H1 (cell line): ENCODE measurements at regions not wholly inside any gene's neighbourhood (a gene's known extent, or its start where the extent isn't known, plus 50 kb on each side); places are given as distances from the start of the nearest gene placed in this dataset.

Source experiments
- CTCF ChIA-PET: fragments of 300-600 bp; sonication (Branson Sonifier 250); formaldehyde crosslinking; loops from one replicate; lab custom pipeline; 2021; ENCODE audit not compliant: partially characterized antibody; lab: Charles Lee
- POLR2A ChIA-PET: fragments of 300-600 bp; sonication (Branson Sonifier 250); formaldehyde crosslinking; loops from one replicate; lab custom pipeline; 2021; ENCODE audit warnings: inconsistent platforms; ENCODE audit not compliant: partially characterized antibody; lab: Charles Lee
- DNase-seq, 2 experiments: peaks; one replicate each; pipeline versions ENCODE4 v3.0.0 to v3.0.0-alpha.2; 2010 to 2022; ENCODE audit warnings: low spot score in 2 of 2, low read depth in 1 of 2, mixed read lengths in 1 of 2
- FAIRE-seq: peaks from 2 replicates; lab custom pipeline; 2011; peaks lifted over from hg19 to GRCh38; lab: Jason Lieb, UNC
- H2AFZ ChIP-seq: 2 replicates; pipeline ENCODE4 v1.8.1; 2012; ENCODE audit warnings: low read length, inconsistent platforms
- H2AK5ac ChIP-seq: 2 replicates; pipeline ENCODE4 v1.6.1; 2013; ENCODE audit warnings: low read depth, low read length
- H2BK120ac ChIP-seq: replicated peaks from 2 replicates; pipeline ENCODE3; 2013; ENCODE audit warnings: low read depth, low read length, inconsistent platforms
- H2BK12ac ChIP-seq: 2 replicates; pipeline ENCODE4 v1.6.1; 2013; ENCODE audit warnings: low read depth, low read length
- H2BK15ac ChIP-seq: 2 replicates; pipeline ENCODE4 v1.6.1; 2013; ENCODE audit warnings: low read length
- H2BK20ac ChIP-seq: 2 replicates; pipeline ENCODE4 v1.6.1; 2013; ENCODE audit warnings: low read length
- H2BK5ac ChIP-seq: 2 replicates; pipeline ENCODE4 v1.6.1; 2013; ENCODE audit warnings: low read depth, low read length
- H3K14ac ChIP-seq: 2 replicates; pipeline ENCODE4 v1.6.1; 2013; ENCODE audit warnings: inconsistent platforms; ENCODE audit not compliant: insufficient read length
- H3K18ac ChIP-seq: 2 replicates; pipeline ENCODE4 v1.6.1; 2013; ENCODE audit warnings: low read length; ENCODE audit errors: extremely low read depth
- H3K23ac ChIP-seq: 2 replicates; pipeline ENCODE4 v1.6.1; 2013; ENCODE audit warnings: inconsistent platforms; ENCODE audit not compliant: insufficient read length
- H3K23me2 ChIP-seq: 2 replicates; pipeline ENCODE4 v1.6.1; 2013; ENCODE audit warnings: low read depth, low read length
- H3K27ac ChIP-seq: 2 replicates; pipeline ENCODE4 v1.6.1; 2011; ENCODE audit warnings: low read depth, low read length, inconsistent platforms
- H3K27me3 ChIP-seq, 4 experiments: replicated peaks in 1 of 4; 1 replicate in 1 of 4; 2 replicates in 3 of 4; pipeline versions ENCODE4 v1.6.1 to v1.8.1; 2011 to 2013; ENCODE audit warnings: low read length in 3 of 4, mild to moderate bottlenecking in 3 of 4, inconsistent platforms in 2 of 4, mixed read lengths in 2 of 4, moderate library complexity in 1 of 4; ENCODE audit not compliant: control insufficient read depth in 3 of 4, insufficient read depth in 3 of 4; ENCODE audit errors: extremely low read depth in 1 of 4
- H3K36me3 ChIP-seq, 4 experiments: 2 replicates each; pipeline versions ENCODE4 v1.6.1 to v1.8.1; 2011 to 2013; ENCODE audit warnings: mild to moderate bottlenecking in 4 of 4, low read length in 3 of 4, moderate library complexity in 2 of 4, control low read depth in 1 of 4, inconsistent platforms in 1 of 4; ENCODE audit not compliant: insufficient read depth in 4 of 4, control insufficient read depth in 2 of 4
- H3K4ac ChIP-seq: replicated peaks from 2 replicates; pipeline ENCODE3; 2013; ENCODE audit warnings: low read length, low read depth, mixed read lengths, inconsistent platforms; ENCODE audit not compliant: insufficient read length
- H3K4me1 ChIP-seq, 4 experiments: replicated peaks in 1 of 4; 1 replicate in 1 of 4; 2 replicates in 3 of 4; pipeline versions ENCODE4 v1.6.1 to v1.8.1; 2011 to 2013; ENCODE audit warnings: low read length in 3 of 4, inconsistent platforms in 2 of 4, mixed read lengths in 1 of 4; ENCODE audit not compliant: insufficient read depth in 4 of 4, control insufficient read depth in 3 of 4
- H3K4me2 ChIP-seq, 2 experiments: 2 replicates each; pipeline versions ENCODE4 v1.6.1 to v1.8.1; 2011 to 2013; ENCODE audit warnings: low read depth in 2 of 2, low read length in 2 of 2, control low read depth in 1 of 2, inconsistent platforms in 1 of 2, mild to moderate bottlenecking in 1 of 2; ENCODE audit not compliant: insufficient read depth in 1 of 2
- H3K4me3 ChIP-seq, 4 experiments: fragments of 200-600, 300-600 bp in 1 of 4; sonication (generic), shearing (Covaris generic), sonication (Bioruptor Twin) in 1 of 4; 2 replicates each; pipeline versions ENCODE4 v1.5.1 to v1.8.1; 2011 to 2016; ENCODE audit warnings: low read length in 4 of 4, low read depth in 3 of 4, control low read depth in 2 of 4, inconsistent platforms in 2 of 4, mild to moderate bottlenecking in 2 of 4, mixed read lengths in 1 of 4, moderate library complexity in 1 of 4; ENCODE audit not compliant: insufficient read depth in 2 of 4; ENCODE audit errors: extremely low read depth in 1 of 4
- H3K56ac ChIP-seq: replicated peaks from 2 replicates; pipeline ENCODE3; 2013; ENCODE audit warnings: low read depth, mild to moderate bottlenecking, mixed read lengths, low read length, inconsistent platforms; ENCODE audit not compliant: insufficient read length
- H3K79me1 ChIP-seq: 2 replicates; pipeline ENCODE4 v1.6.1; 2013; ENCODE audit warnings: low read depth, low read length, control low read depth
- H3K79me2 ChIP-seq, 2 experiments: 2 replicates each; pipeline versions ENCODE4 v1.6.1 to v1.8.1; 2012 to 2013; ENCODE audit warnings: low read length in 2 of 2, mild to moderate bottlenecking in 2 of 2, inconsistent platforms in 1 of 2; ENCODE audit not compliant: insufficient read depth in 2 of 2, control insufficient read depth in 1 of 2
- H3K9ac ChIP-seq, 4 experiments: replicated peaks in 1 of 4; 1 replicate in 1 of 4; 2 replicates in 3 of 4; pipeline versions ENCODE4 v1.6.1 to v1.8.1; 2011 to 2013; ENCODE audit warnings: low read depth in 3 of 4, low read length in 3 of 4, control low read depth in 2 of 4, mild to moderate bottlenecking in 2 of 4, moderate library complexity in 2 of 4, inconsistent platforms in 1 of 4; ENCODE audit errors: extremely low read depth in 1 of 4
- H3K9me3 ChIP-seq, 2 experiments: 2 replicates each; pipeline versions ENCODE4 v1.6.1 to v1.8.1; 2012 to 2013; ENCODE audit warnings: mild to moderate bottlenecking in 2 of 2, moderate library complexity in 2 of 2, control low read depth in 1 of 2, inconsistent platforms in 1 of 2, low read depth in 1 of 2, low read length in 1 of 2, mixed read lengths in 1 of 2; ENCODE audit not compliant: insufficient read depth in 2 of 2
- H4K20me1 ChIP-seq, 2 experiments: replicated peaks in 1 of 2; 2 replicates each; pipeline versions ENCODE3 to v1.8.1; 2011 to 2013; ENCODE audit warnings: inconsistent platforms in 2 of 2, low read length in 2 of 2, mild to moderate bottlenecking in 1 of 2; ENCODE audit not compliant: insufficient read depth in 2 of 2, control insufficient read depth in 1 of 2
- H4K5ac ChIP-seq: 2 replicates; pipeline ENCODE4 v1.6.1; 2013; ENCODE audit warnings: low read length, low read depth, mixed read lengths, inconsistent platforms; ENCODE audit not compliant: insufficient read length
- H4K8ac ChIP-seq: 2 replicates; pipeline ENCODE4 v1.8.0; 2013; ENCODE audit warnings: mild to moderate bottlenecking, moderate library complexity, low read length, inconsistent platforms; ENCODE audit not compliant: insufficient read depth; ENCODE audit errors: extremely low read depth
- H4K91ac ChIP-seq: replicated peaks from 2 replicates; pipeline ENCODE3; 2013; ENCODE audit warnings: low read length, mixed read lengths, inconsistent platforms; ENCODE audit not compliant: insufficient read length
- BACH1 ChIP-seq: IDR thresholded peaks from 2 replicates; pipeline ENCODE4 v1.6.1; 2012; ENCODE audit warnings: low read length, improper control_type of control experiment
- E2F6 ChIP-seq: IDR thresholded peaks from 2 replicates; pipeline ENCODE4 v1.6.1; 2012; ENCODE audit warnings: inconsistent platforms
- SIX5 ChIP-seq: IDR thresholded peaks from 2 replicates; pipeline ENCODE4 v1.6.1; 2011; ENCODE audit warnings: mild to moderate bottlenecking, low read depth, low read length
- WGBS, 2 experiments: shearing (Covaris generic) in 1 of 2; methylation state at CpG; one replicate each; pipeline versions ENCODE4 v1.1.6 to v1.1.7; 2013 to 2015; ENCODE audit warnings: low lambda C conversion rate in 2 of 2, mixed read lengths in 2 of 2, inconsistent platforms in 1 of 2, low coverage in 1 of 2, missing lambda C conversion rate in 1 of 2; ENCODE audit not compliant: insufficient replicate concordance in 2 of 2, insufficient coverage in 1 of 2, insufficient read length in 1 of 2; ENCODE audit errors: extremely low coverage in 1 of 2, missing lambda C conversion rate in 1 of 2; 5-methylcytosine and 5-hydroxymethylcytosine counted together

GRCh38 chr12:98360401-98360800 lies 155.0 kb upstream of the TMPO start:
- no peak overlapping the region for H3K4me3 ChIP-seq
- no peak overlapping the region for H3K27ac ChIP-seq
- no peak overlapping the region for H3K56ac ChIP-seq
- H3K79me1 ChIP-seq, result no peaks in the 10 kb centered on the region
- H2AK5ac ChIP-seq, result no peak overlapping the region
- H3K36me3 ChIP-seq, result no peaks in the 10 kb centered on the region
- no peak overlapping the region for H2BK120ac ChIP-seq
- no peak overlapping the region for H4K5ac ChIP-seq
- no peak overlapping the region for H3K14ac ChIP-seq
- H3K4me2 ChIP-seq, result no peak overlapping the region
- H3K79me2 ChIP-seq, result no peaks in the 10 kb centered on the region
- no peaks in the 10 kb centered on the region for H4K20me1 ChIP-seq
- FAIRE-seq, result no peak
- H3K9ac ChIP-seq, result no peak overlapping the region
- H3K27me3 ChIP-seq, result no peaks in the 10 kb centered on the region
- no peak overlapping the region for H2BK12ac ChIP-seq
- no peaks in the 10 kb centered on the region for H3K4me1 ChIP-seq
- DNase-seq, result no peak
- H3K9me3 ChIP-seq, result no peaks in the 10 kb centered on the region
- H4K91ac ChIP-seq, result no peak overlapping the region
- POLR2A ChIA-PET, result no interaction called here
- H2BK20ac ChIP-seq, result no peak overlapping the region
- no peak overlapping the region for H3K18ac ChIP-seq
- no peak overlapping the region for H2BK15ac ChIP-seq
- H3K23me2 ChIP-seq, result 0 out of 2 replicates have a peak, but pooled peaks cover 4% of the 10 kb centered on the region
- no peak overlapping the region for H3K23ac ChIP-seq
- H4K8ac ChIP-seq, result no peak overlapping the region
- 69% methylated on average over 3 of the region's 3 CpGs; no CpG with 5 or more reads in 1 of the 2 experiments for WGBS, 2 experiments
- CTCF ChIA-PET, result interaction anchor here (0.7 to 1.7 kb wide), 6 partner anchors 9 to 363 kb away, joined by 3 to 5 read pairs (median 4); no protein-coding TSS in a partner anchor
- H2BK5ac ChIP-seq, result no peak overlapping the region
- no peak overlapping the region for H2AFZ ChIP-seq
- TF ChIP-seq BACH1 (no peak), E2F6 (no peak), SIX5 (no peak)
- TF ChIP-seq, all 59 proteins: peak for 0
- no peak overlapping the region for H3K4ac ChIP-seq
